Loucy (cell line): ENCODE measurements at regions not wholly inside any gene's neighbourhood (a gene's known extent, or its start where the extent isn't known, plus 50 kb on each side); places are given as distances from the start of the nearest gene placed in this dataset.

Source experiments
- H2AFZ ChIP-seq: fragments of 200-600 bp; sonication (generic); 2 replicates; pipeline ENCODE4 v1.6.0; 2016; ENCODE audit warnings: antibody characterized with exemption, mild to moderate bottlenecking, low read length, moderate library complexity
- H3F3A ChIP-seq: fragments of 200-600 bp; 2 replicates; pipeline ENCODE4 v1.6.0; 2016; ENCODE audit warnings: antibody characterized with exemption, low read depth, mild to moderate bottlenecking
- H3K27me3 ChIP-seq: fragments of 200-600 bp; sonication (generic); 2 replicates; pipeline ENCODE4 v1.6.1; 2014; ENCODE audit warnings: low read length, mild to moderate bottlenecking; ENCODE audit not compliant: insufficient read depth, poor library complexity, severe bottlenecking
- H3K36me3 ChIP-seq: fragments of 200-600 bp; sonication (generic); 2 replicates; pipeline ENCODE4 v1.6.1; 2016; ENCODE audit warnings: low read length; ENCODE audit not compliant: insufficient read depth
- H3K4me1 ChIP-seq: fragments of 200-600 bp; sonication (generic); 2 replicates; pipeline ENCODE4 v1.5.1; 2014; ENCODE audit warnings: low read length, mild to moderate bottlenecking; ENCODE audit not compliant: insufficient read depth, poor library complexity, severe bottlenecking
- H3K4me2 ChIP-seq: fragments of 200-600 bp; sonication (generic); 2 replicates; pipeline ENCODE4 v1.6.0; 2014; ENCODE audit warnings: antibody characterized with exemption, low read length, low read depth, mild to moderate bottlenecking; ENCODE audit not compliant: poor library complexity, severe bottlenecking
- H3K4me3 ChIP-seq: fragments of 200-600 bp; sonication (generic); 2 replicates; pipeline ENCODE4 v1.5.1; 2014; ENCODE audit warnings: low read length, mild to moderate bottlenecking, mixed read lengths; ENCODE audit not compliant: poor library complexity, severe bottlenecking
- H3K79me2 ChIP-seq: fragments of 200-600 bp; sonication (generic); 2 replicates; pipeline ENCODE4 v1.6.1; 2014; ENCODE audit warnings: low read length; ENCODE audit not compliant: insufficient read depth
- H3K9ac ChIP-seq: fragments of 200-600 bp; sonication (generic); 2 replicates; pipeline ENCODE4 v1.6.0; 2014; ENCODE audit warnings: mild to moderate bottlenecking, low read depth, low read length, moderate library complexity; ENCODE audit not compliant: poor library complexity, severe bottlenecking
- H3K9me2 ChIP-seq: fragments of 200-600 bp; sonication (generic); replicated peaks from 2 replicates; pipeline ENCODE4 v1.6.1; 2016; ENCODE audit warnings: low read depth, low read length, mixed read lengths
- H3K9me3 ChIP-seq: fragments of 200-600 bp; sonication (generic); 2 replicates; pipeline ENCODE4 v1.6.1; 2014; ENCODE audit warnings: mild to moderate bottlenecking, antibody characterized with exemption, low read length, low read depth; ENCODE audit not compliant: insufficient read depth
- H4K20me1 ChIP-seq: fragments of 200-600 bp; sonication (generic); 2 replicates; pipeline ENCODE4 v1.6.0; 2014; ENCODE audit warnings: antibody characterized with exemption, low read length, mild to moderate bottlenecking; ENCODE audit not compliant: insufficient read depth, poor library complexity, severe bottlenecking
- EZH2phosphoT487 ChIP-seq: fragments of 200-600 bp; IDR thresholded peaks from 2 replicates; pipeline ENCODE4 v1.6.1; 2018; ENCODE audit warnings: antibody characterized with exemption, mild to moderate bottlenecking, moderate library complexity, borderline replicate concordance
- TF ChIP-seq, protein P1 (sequence below): fragments of 200-600 bp; sonication (generic); conservative IDR thresholded peaks from 2 replicates; pipeline ENCODE4 v1.5.1; 2014; ENCODE audit warnings: mild to moderate bottlenecking, antibody characterized with exemption, low read length

DNA sequence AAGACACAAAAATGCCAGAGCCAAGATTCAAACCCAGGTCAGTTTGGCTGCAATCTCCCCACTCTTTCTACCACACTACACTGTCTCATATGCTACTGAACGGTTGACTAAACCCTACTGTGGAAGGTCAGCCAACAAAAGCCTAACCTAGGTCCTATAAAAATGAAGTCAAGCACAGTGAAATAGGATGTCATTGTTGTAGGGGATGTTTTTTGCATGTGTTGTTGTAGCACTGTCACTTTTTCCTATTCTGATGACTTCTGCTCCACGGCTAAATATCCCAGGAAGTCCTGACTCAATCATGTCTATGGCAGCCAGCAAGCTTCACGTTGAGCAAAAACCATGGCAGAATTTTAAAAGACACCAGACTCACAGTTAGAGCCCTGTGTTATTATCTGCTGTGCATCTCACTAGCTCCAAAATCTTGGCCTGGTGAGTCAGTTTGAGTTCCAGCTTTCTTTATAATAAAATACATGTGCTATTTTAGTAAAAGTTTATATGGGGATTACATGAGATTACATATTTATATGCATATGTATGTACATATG, 322.1 kb upstream of the NT5E start:
- no peaks in the 10 kb centered on the region for H3K27me3 ChIP-seq
- no peaks in the 10 kb centered on the region for H3F3A ChIP-seq
- no peaks in the 10 kb centered on the region for H3K36me3 ChIP-seq
- H3K79me2 ChIP-seq, result no peaks in the 10 kb centered on the region
- H3K9me2 ChIP-seq, result no peaks in the 10 kb centered on the region
- H3K4me3 ChIP-seq, result no peak overlapping the region
- H4K20me1 ChIP-seq, result no peaks in the 10 kb centered on the region
- H3K4me1 ChIP-seq, result no peaks in the 10 kb centered on the region
- H3K9me3 ChIP-seq, result no peaks in the 10 kb centered on the region
- H3K9ac ChIP-seq, result no peak overlapping the region
- no peak overlapping the region for H3K4me2 ChIP-seq
- TF ChIP-seq, protein P1, sequence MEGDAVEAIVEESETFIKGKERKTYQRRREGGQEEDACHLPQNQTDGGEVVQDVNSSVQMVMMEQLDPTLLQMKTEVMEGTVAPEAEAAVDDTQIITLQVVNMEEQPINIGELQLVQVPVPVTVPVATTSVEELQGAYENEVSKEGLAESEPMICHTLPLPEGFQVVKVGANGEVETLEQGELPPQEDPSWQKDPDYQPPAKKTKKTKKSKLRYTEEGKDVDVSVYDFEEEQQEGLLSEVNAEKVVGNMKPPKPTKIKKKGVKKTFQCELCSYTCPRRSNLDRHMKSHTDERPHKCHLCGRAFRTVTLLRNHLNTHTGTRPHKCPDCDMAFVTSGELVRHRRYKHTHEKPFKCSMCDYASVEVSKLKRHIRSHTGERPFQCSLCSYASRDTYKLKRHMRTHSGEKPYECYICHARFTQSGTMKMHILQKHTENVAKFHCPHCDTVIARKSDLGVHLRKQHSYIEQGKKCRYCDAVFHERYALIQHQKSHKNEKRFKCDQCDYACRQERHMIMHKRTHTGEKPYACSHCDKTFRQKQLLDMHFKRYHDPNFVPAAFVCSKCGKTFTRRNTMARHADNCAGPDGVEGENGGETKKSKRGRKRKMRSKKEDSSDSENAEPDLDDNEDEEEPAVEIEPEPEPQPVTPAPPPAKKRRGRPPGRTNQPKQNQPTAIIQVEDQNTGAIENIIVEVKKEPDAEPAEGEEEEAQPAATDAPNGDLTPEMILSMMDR, result no peak
- TF ChIP-seq EZH2phosphoT487, result no peak
- H2AFZ ChIP-seq, result no peak overlapping the region

DNA sequence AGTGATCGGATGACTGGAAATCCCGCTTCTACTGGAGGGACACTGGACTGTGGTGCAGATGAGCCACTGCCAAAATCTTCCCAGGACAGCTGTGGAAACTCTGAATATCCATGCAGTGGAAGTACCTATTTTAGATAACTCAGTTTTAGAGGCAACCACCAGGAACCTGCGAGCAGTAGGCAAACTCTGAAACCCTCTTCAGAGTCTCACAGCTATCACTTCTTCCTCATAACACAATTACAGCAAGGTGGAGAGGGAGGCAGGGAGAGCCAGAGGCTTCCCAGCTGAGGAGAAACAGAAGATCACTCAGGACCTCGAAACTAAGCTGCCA, 322.8 kb upstream of the NT5E start:
- Histone ChIP-seq H3K79me2 (no peaks in the 10 kb centered on the region), H3F3A (no peaks in the 10 kb centered on the region), H3K27me3 (no peaks in the 10 kb centered on the region), H3K4me1 (no peaks in the 10 kb centered on the region), H3K9me3 (no peaks in the 10 kb centered on the region), H3K36me3 (no peaks in the 10 kb centered on the region), H3K4me2 (no peak overlapping the region), H3K9me2 (no peaks in the 10 kb centered on the region), H2AFZ (peak overlapping the region; percentile 92; the same call in 1 of the 2 replicates), H3K4me3 (no peak overlapping the region), H3K9ac (no peak overlapping the region), H4K20me1 (no peaks in the 10 kb centered on the region)
- no peak for TF ChIP-seq EZH2phosphoT487
- TF ChIP-seq, protein P1, result no peak

DNA sequence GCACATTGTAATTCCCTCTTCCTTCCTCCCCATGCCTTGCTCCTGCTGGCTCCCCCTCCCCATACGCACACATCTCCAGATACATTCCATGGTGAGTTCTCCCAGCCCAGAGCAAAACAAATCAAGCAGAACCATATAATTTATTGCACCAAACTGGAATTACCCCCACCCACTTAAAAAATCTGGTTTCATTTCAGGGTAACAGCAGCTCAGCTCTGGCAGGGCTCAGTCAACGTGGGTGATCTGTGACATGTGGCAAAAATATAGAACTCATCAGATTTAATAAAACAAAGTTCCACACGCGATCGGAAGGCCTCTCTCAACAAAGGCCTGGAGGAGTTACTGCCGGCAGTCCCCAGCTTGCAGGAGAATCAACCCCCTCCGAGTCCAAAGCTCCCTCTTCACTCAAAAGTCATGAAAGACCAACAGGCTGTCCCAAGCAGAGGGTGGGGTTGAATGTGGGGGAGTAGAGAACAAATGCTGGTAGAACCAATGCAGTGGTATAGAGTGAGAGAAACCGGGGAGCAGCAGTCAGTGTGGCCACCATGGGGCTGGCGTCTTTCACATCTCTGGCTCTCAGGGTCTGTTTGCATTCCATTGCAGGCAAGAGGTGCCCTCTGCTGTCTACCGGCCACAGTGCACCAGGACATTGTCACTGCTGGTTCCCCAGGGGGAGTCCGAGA, 323.3 kb upstream of the NT5E start:
- Histone ChIP-seq H3F3A (no peaks in the 10 kb centered on the region), H3K9me2 (no peaks in the 10 kb centered on the region), H3K9me3 (no peaks in the 10 kb centered on the region), H3K4me1 (no peaks in the 10 kb centered on the region), H4K20me1 (no peaks in the 10 kb centered on the region), H2AFZ (peak overlapping the region; percentile 92), H3K27me3 (no peaks in the 10 kb centered on the region), H3K79me2 (no peaks in the 10 kb centered on the region), H3K4me3 (no peak overlapping the region), H3K4me2 (peak overlapping the region; percentile 45), H3K9ac (no peak overlapping the region), H3K36me3 (no peaks in the 10 kb centered on the region)
- no peak for TF ChIP-seq EZH2phosphoT487
- TF ChIP-seq, protein P1, result peak; percentile 85
